22Rv1 (cell line): ENCODE measurements at regions not wholly inside any gene's neighbourhood (a gene's known extent, or its start where the extent isn't known, plus 50 kb on each side); places are given as distances from the start of the nearest gene placed in this dataset.

Experiments used
- H3K27ac ChIP-seq: fragments of 450-650 bp; 2 replicates; pipeline ENCODE4 v1.5.1; 2017
- ZFX ChIP-seq: fragments of 450-650 bp; IDR thresholded peaks from 2 replicates; pipeline ENCODE4 v1.6.1; 2017; ENCODE audit warnings: antibody characterized with exemption, borderline replicate concordance
- TF ChIP-seq, protein P1 (sequence below): fragments of 450-650 bp; IDR thresholded peaks from 2 replicates; pipeline ENCODE4 v1.5.1; 2017; ENCODE audit warnings: mild to moderate bottlenecking

DNA sequence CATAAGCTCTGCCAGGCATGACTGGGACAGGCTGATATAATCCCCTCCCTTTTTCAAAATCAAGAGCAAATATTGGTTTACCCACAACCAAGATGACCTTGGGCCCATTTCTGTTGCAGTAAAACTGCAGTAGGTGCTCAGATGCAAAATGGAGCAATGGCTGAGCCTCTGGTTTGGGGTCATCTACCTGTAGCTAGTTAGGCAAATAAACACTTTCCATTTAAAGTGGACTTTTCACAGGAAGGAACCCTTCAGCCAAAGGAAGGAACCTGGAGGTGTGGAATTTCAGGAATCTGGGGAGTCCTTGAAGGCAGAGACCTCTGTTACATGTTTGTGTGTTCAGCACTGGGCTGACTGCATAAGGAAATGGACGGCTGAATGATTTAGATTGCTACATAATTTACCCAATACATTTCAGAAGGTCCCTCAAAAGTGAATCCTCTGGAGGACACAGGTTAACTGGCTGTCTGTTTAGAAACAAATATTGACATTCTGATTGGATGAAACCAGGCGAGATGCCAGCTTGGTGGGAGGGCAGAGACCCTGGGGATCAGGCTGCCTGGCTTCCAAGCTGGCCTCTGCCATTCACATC is 170.1 kb upstream of the ZNF618 start:
- no peak overlapping the region for H3K27ac ChIP-seq
- TF ChIP-seq, protein P1, sequence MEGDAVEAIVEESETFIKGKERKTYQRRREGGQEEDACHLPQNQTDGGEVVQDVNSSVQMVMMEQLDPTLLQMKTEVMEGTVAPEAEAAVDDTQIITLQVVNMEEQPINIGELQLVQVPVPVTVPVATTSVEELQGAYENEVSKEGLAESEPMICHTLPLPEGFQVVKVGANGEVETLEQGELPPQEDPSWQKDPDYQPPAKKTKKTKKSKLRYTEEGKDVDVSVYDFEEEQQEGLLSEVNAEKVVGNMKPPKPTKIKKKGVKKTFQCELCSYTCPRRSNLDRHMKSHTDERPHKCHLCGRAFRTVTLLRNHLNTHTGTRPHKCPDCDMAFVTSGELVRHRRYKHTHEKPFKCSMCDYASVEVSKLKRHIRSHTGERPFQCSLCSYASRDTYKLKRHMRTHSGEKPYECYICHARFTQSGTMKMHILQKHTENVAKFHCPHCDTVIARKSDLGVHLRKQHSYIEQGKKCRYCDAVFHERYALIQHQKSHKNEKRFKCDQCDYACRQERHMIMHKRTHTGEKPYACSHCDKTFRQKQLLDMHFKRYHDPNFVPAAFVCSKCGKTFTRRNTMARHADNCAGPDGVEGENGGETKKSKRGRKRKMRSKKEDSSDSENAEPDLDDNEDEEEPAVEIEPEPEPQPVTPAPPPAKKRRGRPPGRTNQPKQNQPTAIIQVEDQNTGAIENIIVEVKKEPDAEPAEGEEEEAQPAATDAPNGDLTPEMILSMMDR, result no peak
- TF ChIP-seq ZFX, result no peak

DNA sequence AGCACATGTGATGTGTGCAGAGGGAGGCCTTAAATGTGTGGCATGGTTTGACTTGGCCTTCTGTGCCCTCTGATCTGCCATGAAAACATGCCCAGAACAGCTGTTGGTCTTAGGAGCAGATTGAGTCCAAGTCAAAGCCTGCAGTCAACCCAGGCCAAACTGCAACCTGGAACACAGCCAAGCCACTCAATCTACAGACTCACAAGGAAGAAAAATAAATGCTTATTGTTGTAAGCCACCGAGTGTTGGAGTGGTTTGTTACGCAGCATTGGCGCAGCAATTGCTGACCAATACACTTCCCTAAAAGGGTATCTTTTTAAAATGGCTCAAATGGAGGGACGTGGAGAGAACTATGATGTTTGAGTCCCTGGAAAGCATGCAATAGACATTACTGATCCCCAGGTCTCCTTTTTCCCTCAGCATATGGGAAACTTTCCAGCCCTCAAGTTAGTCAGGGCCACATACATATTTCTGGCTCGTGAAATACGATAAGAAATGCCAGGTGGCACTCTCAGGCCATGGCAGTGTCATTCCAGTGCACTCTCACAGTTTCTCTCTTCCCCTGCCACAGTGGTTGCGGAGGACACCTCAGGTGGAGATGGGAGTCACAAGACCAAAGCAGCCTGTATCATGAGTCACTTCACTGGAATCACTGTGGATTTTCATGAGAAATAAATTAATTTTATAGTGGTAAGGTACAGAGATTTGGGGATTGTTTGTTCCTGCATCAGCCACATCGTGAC is 168.0 kb upstream of the ZNF618 start:
- no peak overlapping the region for H3K27ac ChIP-seq
- TF ChIP-seq ZFX, result no peak
- TF ChIP-seq, protein P1, result no peak

DNA sequence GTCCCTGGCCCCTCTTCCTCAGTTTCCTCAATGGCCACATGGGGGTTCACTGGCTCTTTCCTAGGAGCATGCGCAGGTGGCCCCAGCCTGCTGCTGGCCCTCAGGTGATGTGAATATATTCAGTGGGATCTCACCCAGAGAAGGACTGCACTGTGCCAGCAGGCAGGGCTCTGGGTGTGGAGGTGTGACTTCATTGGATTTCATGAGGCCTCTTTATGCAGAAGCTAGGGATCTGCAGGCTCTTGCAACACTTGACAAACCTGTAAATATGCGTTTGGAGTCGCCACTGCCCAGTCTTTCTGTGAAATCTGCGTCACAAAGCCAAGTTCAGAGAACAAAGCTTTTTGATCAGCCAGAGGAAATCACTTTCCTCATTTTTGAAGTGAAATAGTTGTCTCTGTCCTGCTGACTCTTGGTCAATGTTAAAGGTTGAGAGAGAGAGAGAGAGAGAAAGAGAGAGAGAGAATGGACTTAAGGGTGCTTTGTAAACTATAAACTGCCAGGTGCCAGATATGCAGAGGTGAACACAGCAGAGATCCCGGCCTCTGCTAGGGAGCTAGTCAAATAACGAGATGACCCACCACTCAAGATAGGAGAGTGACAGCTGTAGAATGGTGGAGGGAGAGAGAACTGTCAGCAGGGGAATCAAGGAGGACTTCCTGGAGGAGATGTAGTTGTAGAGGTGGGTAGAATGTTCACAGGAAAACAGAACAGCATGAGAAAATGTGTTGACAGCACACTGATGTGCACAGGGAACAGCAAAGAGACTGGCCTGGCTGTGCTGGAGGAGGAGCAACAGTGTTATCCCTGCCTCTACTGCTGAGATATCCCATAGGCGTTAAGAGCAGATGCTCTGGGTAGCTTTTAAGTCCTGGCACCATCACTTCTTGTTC is 167.0 kb upstream of the ZNF618 start:
- TF ChIP-seq, protein P1, result no peak
- TF ChIP-seq ZFX, result no peak
- H3K27ac ChIP-seq, result no peak overlapping the region

DNA sequence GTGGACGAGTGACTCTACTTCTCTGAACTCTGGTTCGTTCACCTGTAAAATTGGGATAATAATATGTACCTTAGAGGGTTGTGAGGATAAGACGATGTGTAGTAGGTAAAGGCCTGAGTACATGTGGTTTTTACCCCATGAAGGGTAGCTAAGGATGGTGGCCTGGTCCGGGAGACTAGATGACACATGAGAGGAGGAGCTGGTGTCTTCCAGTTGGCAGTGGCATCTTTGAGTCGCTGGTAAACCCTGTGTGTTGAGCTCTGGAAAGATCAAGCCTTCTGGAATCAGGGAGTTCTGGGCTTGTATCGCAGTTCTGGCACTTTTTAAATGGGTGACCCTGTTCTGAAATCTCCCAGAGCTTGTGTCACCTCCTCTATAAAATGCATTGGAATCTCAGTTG is 166.4 kb upstream of the ZNF618 start:
- no peak for TF ChIP-seq ZFX
- TF ChIP-seq, protein P1, result no peak
- no peak overlapping the region for H3K27ac ChIP-seq

DNA sequence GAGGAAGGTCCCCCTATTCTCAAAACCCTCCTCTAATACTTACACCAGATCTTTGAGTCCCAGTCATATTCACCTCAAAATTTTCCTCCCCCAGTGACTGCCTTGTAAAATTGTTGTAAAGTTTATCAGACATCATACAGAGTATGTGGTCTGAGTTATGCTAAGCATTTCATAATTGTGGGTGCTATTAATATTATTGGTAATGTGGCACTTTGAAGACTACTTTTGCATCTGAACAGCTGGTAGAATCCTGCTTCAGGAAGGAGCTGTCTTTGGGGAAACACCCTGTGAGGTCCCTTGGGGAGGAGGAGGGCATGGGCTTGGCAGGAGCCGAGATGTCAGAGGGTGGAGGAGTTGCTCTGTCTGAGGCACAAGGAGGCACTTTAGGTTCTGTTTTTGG is 164.9 kb upstream of the ZNF618 start:
- TF ChIP-seq, protein P1, result no peak
- TF ChIP-seq ZFX, result no peak
- no peak overlapping the region for H3K27ac ChIP-seq

DNA sequence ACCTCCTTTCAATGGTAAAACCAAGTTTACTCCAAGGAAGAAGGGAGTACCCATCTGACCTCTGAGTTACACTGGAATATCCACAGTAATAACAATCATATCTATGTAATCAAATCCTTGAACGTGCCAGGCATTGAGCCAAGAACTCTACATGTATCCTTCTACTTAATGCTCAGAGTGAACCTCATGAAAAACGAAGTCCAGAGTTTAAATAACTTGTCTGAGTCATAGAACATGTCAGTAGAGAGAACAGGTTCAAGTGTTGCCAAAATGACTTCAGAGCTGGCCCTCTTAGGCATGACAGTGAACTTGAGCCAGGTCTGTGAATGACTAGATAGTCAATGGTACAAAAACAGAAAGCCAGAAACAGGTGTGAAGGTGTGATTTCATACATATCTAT is 164.1 kb upstream of the ZNF618 start:
- TF ChIP-seq ZFX, result no peak
- TF ChIP-seq, protein P1, result no peak
- no peak overlapping the region for H3K27ac ChIP-seq

DNA sequence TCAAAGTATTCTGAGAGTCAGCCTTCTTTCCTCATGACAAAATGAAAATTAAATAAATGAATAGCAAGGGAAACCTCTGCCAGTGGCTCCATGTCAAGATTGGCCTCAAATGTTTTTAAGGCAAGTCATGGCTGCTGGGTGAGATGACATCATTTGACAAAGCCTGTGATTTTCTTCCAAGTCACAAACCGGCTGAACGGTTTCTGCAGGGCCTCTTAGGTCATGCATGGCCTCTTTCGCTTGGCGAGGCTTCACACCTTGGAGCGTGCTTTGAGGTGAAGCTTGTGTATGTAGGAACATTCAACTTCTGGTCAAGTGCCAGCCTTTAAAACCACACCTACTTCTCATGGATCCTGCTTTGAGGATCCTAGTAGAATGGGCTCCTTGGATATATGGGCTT is 161.0 kb upstream of the ZNF618 start:
- TF ChIP-seq ZFX, result no peak
- TF ChIP-seq, protein P1, result no peak
- H3K27ac ChIP-seq, result no peak overlapping the region
